Neural progenitor cell (in vitro differentiated cells): ENCODE measurements at regions not wholly inside any gene's neighbourhood (a gene's known extent, or its start where the extent isn't known, plus 50 kb on each side); places are given as distances from the start of the nearest gene placed in this dataset.

ENCODE experiments used
- DNase-seq: peaks from one replicate; pipeline ENCODE4 v3.0.0-alpha.2; 2016; ENCODE audit warnings: low spot score
- H2AFZ ChIP-seq: fragments of 200-600 bp; sonication (generic); replicated peaks from 2 replicates; pipeline ENCODE4 v1.6.1; 2016; ENCODE audit warnings: antibody characterized with exemption
- H3F3A ChIP-seq: fragments of 200-600 bp; sonication (generic); 2 replicates; pipeline ENCODE4 v1.6.1; 2016; ENCODE audit warnings: antibody characterized with exemption, low read depth
- H3K27ac ChIP-seq: fragments of 200-600 bp; sonication (generic); 2 replicates; pipeline ENCODE4 v1.5.1; 2016; ENCODE audit warnings: mild to moderate bottlenecking
- H3K27me3 ChIP-seq: fragments of 200-600 bp; sonication (generic); 2 replicates; pipeline ENCODE4 v1.6.1; 2016; ENCODE audit warnings: mild to moderate bottlenecking, moderate library complexity
- H3K36me3 ChIP-seq: fragments of 200-600 bp; sonication (generic); 2 replicates; pipeline ENCODE4 v1.5.1; 2016
- H3K4me1 ChIP-seq: fragments of 200-600 bp; sonication (generic); 2 replicates; pipeline ENCODE4 v1.6.1; 2016; ENCODE audit warnings: mixed run types
- H3K4me2 ChIP-seq: fragments of 200-600 bp; sonication (generic); 2 replicates; pipeline ENCODE4 v1.6.1; 2016
- H3K4me3 ChIP-seq: fragments of 200-600 bp; sonication (generic); 2 replicates; pipeline ENCODE4 v1.5.1; 2016
- H3K79me2 ChIP-seq: fragments of 200-600 bp; sonication (generic); 2 replicates; pipeline ENCODE4 v1.6.1; 2016; ENCODE audit warnings: low read depth
- H3K9ac ChIP-seq: fragments of 200-600 bp; sonication (generic); 2 replicates; pipeline ENCODE4 v1.6.1; 2016
- H3K9me3 ChIP-seq: fragments of 200-600 bp; sonication (generic); 2 replicates; pipeline ENCODE4 v1.5.1; 2016; ENCODE audit warnings: low read depth
- H4K20me1 ChIP-seq: fragments of 200-600 bp; sonication (generic); 2 replicates; pipeline ENCODE4 v1.6.1; 2016; ENCODE audit warnings: low read depth
- H3K27ac Mint-ChIP-seq: 3 replicates; pipeline ENCODE4 v1.8.0; 2021; ENCODE audit warnings: mixed read lengths
- H3K27me3 Mint-ChIP-seq: 2 replicates; pipeline ENCODE4 v1.8.0; 2022; ENCODE audit warnings: low read depth, mild to moderate bottlenecking, inconsistent platforms, moderate library complexity, mixed read lengths; ENCODE audit not compliant: insufficient read depth
- H3K36me3 Mint-ChIP-seq: 3 replicates; pipeline ENCODE4 v1.8.0; 2021; ENCODE audit warnings: mixed read lengths
- H3K4me1 Mint-ChIP-seq: 3 replicates; pipeline ENCODE4 v1.8.0; 2021; ENCODE audit warnings: mixed read lengths
- H3K4me3 Mint-ChIP-seq: 3 replicates; pipeline ENCODE4 v1.8.0; 2021; ENCODE audit warnings: mild to moderate bottlenecking, moderate library complexity, mixed read lengths
- H3K9me3 Mint-ChIP-seq: 3 replicates; pipeline ENCODE4 v1.8.0; 2020; ENCODE audit warnings: mixed read lengths
- EZH2 ChIP-seq: fragments of 200-600 bp; sonication (generic); IDR thresholded peaks from 2 replicates; pipeline ENCODE4 v1.6.1; 2017; ENCODE audit warnings: antibody characterized with exemption, mild to moderate bottlenecking, moderate library complexity
- EZH2phosphoT487 ChIP-seq: fragments of 200-600 bp; sonication (generic); IDR thresholded peaks from 2 replicates; pipeline ENCODE4 v1.6.1; 2017; ENCODE audit warnings: antibody characterized with exemption
- TF ChIP-seq, protein P1 (sequence below): fragments of 200-600 bp; sonication (generic); IDR thresholded peaks from 2 replicates; pipeline ENCODE4 v1.5.1; 2017; ENCODE audit warnings: antibody characterized with exemption, mild to moderate bottlenecking

DNA sequence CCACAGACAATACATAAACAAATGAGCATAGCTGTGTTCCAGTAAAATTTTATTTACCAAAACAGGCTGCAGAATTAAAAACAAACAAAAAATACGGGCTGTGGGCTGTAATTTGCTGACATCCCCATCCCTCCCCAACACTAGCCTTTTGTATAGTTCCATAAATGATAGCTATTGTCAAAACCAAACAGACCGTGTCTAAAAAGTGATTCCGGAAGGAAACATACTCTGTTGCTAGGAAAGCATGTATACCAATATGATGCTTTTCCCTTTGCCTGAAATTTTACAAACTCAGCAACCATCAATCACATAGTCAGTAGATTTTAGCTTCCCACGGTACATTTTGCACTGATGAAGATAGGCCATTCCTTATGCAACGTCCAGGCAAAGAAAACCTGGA is 80.0 kb downstream of the TMEM215 start:
- Histone ChIP-seq H3K9ac (no peak overlapping the region), H4K20me1 (no peaks in the 10 kb centered on the region), H2AFZ (no peak overlapping the region), H3K79me2 (no peaks in the 10 kb centered on the region), H3F3A (no peaks in the 10 kb centered on the region), H3K4me2 (no peak overlapping the region), H3K27ac (no peak overlapping the region), H3K9me3 (no peaks in the 10 kb centered on the region), H3K36me3 (no peaks in the 10 kb centered on the region), H3K4me1 (no peaks in the 10 kb centered on the region), H3K4me3 (no peak overlapping the region), H3K27me3 (no peaks in the 10 kb centered on the region)
- TF ChIP-seq EZH2 (no peak), EZH2phosphoT487 (no peak)
- TF ChIP-seq, protein P1, sequence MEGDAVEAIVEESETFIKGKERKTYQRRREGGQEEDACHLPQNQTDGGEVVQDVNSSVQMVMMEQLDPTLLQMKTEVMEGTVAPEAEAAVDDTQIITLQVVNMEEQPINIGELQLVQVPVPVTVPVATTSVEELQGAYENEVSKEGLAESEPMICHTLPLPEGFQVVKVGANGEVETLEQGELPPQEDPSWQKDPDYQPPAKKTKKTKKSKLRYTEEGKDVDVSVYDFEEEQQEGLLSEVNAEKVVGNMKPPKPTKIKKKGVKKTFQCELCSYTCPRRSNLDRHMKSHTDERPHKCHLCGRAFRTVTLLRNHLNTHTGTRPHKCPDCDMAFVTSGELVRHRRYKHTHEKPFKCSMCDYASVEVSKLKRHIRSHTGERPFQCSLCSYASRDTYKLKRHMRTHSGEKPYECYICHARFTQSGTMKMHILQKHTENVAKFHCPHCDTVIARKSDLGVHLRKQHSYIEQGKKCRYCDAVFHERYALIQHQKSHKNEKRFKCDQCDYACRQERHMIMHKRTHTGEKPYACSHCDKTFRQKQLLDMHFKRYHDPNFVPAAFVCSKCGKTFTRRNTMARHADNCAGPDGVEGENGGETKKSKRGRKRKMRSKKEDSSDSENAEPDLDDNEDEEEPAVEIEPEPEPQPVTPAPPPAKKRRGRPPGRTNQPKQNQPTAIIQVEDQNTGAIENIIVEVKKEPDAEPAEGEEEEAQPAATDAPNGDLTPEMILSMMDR = no peak
- Mint-ChIP-seq H3K36me3 (no peaks in the 10 kb centered on the region), H3K9me3 (no peaks in the 10 kb centered on the region), H3K4me1 (no peaks in the 10 kb centered on the region), H3K27me3 (no peaks in the 10 kb centered on the region), H3K4me3 (no peak overlapping the region), H3K27ac (no peak overlapping the region)
- DNase-seq = no peak

DNA sequence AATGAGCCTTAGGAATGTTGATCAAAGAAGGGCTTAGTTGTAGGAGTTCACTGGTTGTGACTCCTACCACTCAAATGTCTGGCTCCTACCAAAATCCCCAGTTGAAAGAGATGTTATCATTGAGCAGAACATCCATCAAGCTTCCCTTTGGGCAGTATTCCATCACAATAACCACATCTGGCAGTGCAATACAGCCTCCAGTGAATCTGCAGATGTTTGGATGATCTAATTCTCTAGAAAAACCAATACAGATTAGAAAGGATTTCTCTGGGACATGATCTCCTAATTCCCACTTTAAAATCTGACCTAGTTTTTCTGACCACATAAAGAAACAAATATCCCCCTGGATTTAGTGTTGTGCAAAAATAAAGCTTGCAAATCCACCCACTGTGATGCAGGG is 81.6 kb downstream of the TMEM215 start:
- H3K27me3 ChIP-seq = no peaks in the 10 kb centered on the region
- H3K4me3 Mint-ChIP-seq = no peak overlapping the region
- no peaks in the 10 kb centered on the region for H3K4me1 ChIP-seq
- no peak overlapping the region for H3K27ac ChIP-seq
- no peaks in the 10 kb centered on the region for H3K79me2 ChIP-seq
- no peak overlapping the region for H3K4me3 ChIP-seq
- H3K27me3 Mint-ChIP-seq = no peaks in the 10 kb centered on the region
- H3F3A ChIP-seq = no peaks in the 10 kb centered on the region
- no peak overlapping the region for H3K4me2 ChIP-seq
- no peak overlapping the region for H3K27ac Mint-ChIP-seq
- no peaks in the 10 kb centered on the region for H3K36me3 Mint-ChIP-seq
- no peak for DNase-seq
- no peaks in the 10 kb centered on the region for H3K36me3 ChIP-seq
- H3K9me3 Mint-ChIP-seq = no peaks in the 10 kb centered on the region
- no peak overlapping the region for H3K9ac ChIP-seq
- H3K9me3 ChIP-seq = no peaks in the 10 kb centered on the region
- TF ChIP-seq, protein P1 = no peak
- no peak for TF ChIP-seq EZH2
- no peak for TF ChIP-seq EZH2phosphoT487
- no peaks in the 10 kb centered on the region for H4K20me1 ChIP-seq
- no peaks in the 10 kb centered on the region for H3K4me1 Mint-ChIP-seq
- H2AFZ ChIP-seq = no peak overlapping the region

DNA sequence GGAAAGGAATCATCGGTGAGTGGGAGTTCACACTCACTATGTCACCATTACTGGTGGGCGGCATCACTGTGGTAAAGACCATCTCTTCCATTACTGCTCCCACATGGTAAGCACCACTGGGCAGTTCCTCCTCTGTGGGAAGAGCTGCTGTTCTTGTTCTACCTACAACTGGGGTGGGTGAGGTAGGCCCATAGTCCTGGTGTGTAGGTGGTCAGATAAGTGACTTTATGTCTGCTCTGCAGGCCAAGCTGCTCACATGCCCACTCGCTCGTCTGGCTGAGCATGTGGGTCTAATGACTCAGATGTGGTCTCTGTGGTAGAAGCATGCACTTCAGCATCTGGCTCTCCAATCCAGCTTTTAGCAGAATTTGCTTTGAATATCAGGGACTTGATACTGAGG is 82.9 kb downstream of the TMEM215 start:
- Mint-ChIP-seq H3K4me1 (no peaks in the 10 kb centered on the region), H3K4me3 (no peak overlapping the region), H3K27ac (no peak overlapping the region)

More for the DNA sequence above, 82.9 kb downstream of the TMEM215 start:
- no peaks in the 10 kb centered on the region for H3K79me2 ChIP-seq
- no peak overlapping the region for H3K27ac ChIP-seq
- no peaks in the 10 kb centered on the region for H4K20me1 ChIP-seq
- H3K9ac ChIP-seq = no peak overlapping the region
- no peaks in the 10 kb centered on the region for H3K36me3 Mint-ChIP-seq
- no peak overlapping the region for H3K4me2 ChIP-seq
- no peaks in the 10 kb centered on the region for H3K36me3 ChIP-seq
- H3K9me3 ChIP-seq = no peaks in the 10 kb centered on the region
- H3K4me3 ChIP-seq = no peak overlapping the region
- H3K27me3 ChIP-seq = no peaks in the 10 kb centered on the region
- no peak for DNase-seq
- no peaks in the 10 kb centered on the region for H3K27me3 Mint-ChIP-seq
- peaks cover 2% of the 10 kb centered on the region for H3K4me1 ChIP-seq
- H3F3A ChIP-seq = no peaks in the 10 kb centered on the region
- TF ChIP-seq, protein P1 = no peak
- TF ChIP-seq EZH2phosphoT487 (no peak), EZH2 (no peak)
- no peaks in the 10 kb centered on the region for H3K9me3 Mint-ChIP-seq
- no peak overlapping the region for H2AFZ ChIP-seq
